SK-N-SH (cell line): ENCODE measurements at regions not wholly inside any gene's neighbourhood (a gene's known extent, or its start where the extent isn't known, plus 50 kb on each side); places are given as distances from the start of the nearest gene placed in this dataset.

Experiments used
- CTCF ChIA-PET: fragments of 300-600, 350-600 bp; formaldehyde crosslinking; extraction: SDS; loops from one replicate; lab custom pipeline; 2021; lab: Yijun Ruan, JAX
- POLR2A ChIA-PET: fragments of 350-600 bp; sonication (Branson Sonifier 250); formaldehyde crosslinking; extraction: SDS; loops from one replicate; lab custom pipeline; 2020; ENCODE audit warnings: antibody characterized with exemption, inconsistent platforms; lab: Yijun Ruan, JAX
- DNase-seq: peaks from one replicate; pipeline ENCODE4 v3.0.0; 2012
- H2AFZ ChIP-seq: fragments of 200-600 bp; sonication (generic); 2 replicates; pipeline ENCODE4 v1.8.1; 2016; ENCODE audit warnings: antibody characterized with exemption, mild to moderate bottlenecking, low read depth
- H3F3A ChIP-seq: fragments of 200-600 bp; sonication (generic); replicated peaks from 2 replicates; pipeline ENCODE3; 2016; ENCODE audit warnings: antibody characterized with exemption, mild to moderate bottlenecking; ENCODE audit not compliant: insufficient read depth
- H3K27ac ChIP-seq, 2 experiments: fragments of 200-500 bp in 1 of 2; fragments of 200-600 bp in 1 of 2; sonication (Bioruptor generic) in 1 of 2; sonication (generic), shearing (Covaris generic) in 1 of 2; 2 replicates each; pipeline versions ENCODE4 v1.5.1 to v1.6.1; 2014 to 2016; ENCODE audit warnings: low read depth in 2 of 2, inconsistent platforms in 1 of 2, low read length in 1 of 2, mild to moderate bottlenecking in 1 of 2, mixed read lengths in 1 of 2
- H3K27me3 ChIP-seq: fragments of 200-600 bp; sonication (generic), shearing (Covaris generic); 2 replicates; pipeline ENCODE4 v1.6.1; 2016; ENCODE audit warnings: mixed run types; ENCODE audit not compliant: insufficient read depth
- H3K36me3 ChIP-seq, 2 experiments: fragments of 200-500 bp in 1 of 2; fragments of 200-600 bp in 1 of 2; sonication (Bioruptor generic) in 1 of 2; sonication (generic) in 1 of 2; replicated peaks in 1 of 2; 2 replicates each; pipeline versions ENCODE3 to v1.5.1; 2014 to 2016; ENCODE audit warnings: low read length in 1 of 2, mild to moderate bottlenecking in 1 of 2; ENCODE audit not compliant: insufficient read depth in 2 of 2, control insufficient read depth in 1 of 2
- H3K4me1 ChIP-seq, 2 experiments: fragments of 200-500 bp in 1 of 2; fragments of 200-600 bp in 1 of 2; sonication (Bioruptor generic) in 1 of 2; sonication (generic), shearing (Covaris generic) in 1 of 2; 2 replicates each; pipeline versions ENCODE4 v1.5.1 to v1.6.1; 2014 to 2016; ENCODE audit warnings: low read depth in 1 of 2, low read length in 1 of 2, mixed run types in 1 of 2; ENCODE audit not compliant: insufficient read depth in 2 of 2, control insufficient read depth in 1 of 2
- H3K4me2 ChIP-seq: fragments of 200-600 bp; sonication (generic), shearing (Covaris generic); 2 replicates; pipeline ENCODE4 v1.6.1; 2017; ENCODE audit warnings: mixed run types
- H3K4me3 ChIP-seq, 2 experiments: fragments of 200-500 bp in 1 of 2; fragments of 200-600 bp in 1 of 2; sonication (Bioruptor generic) in 1 of 2; sonication (generic), shearing (Covaris generic) in 1 of 2; 2 replicates each; pipeline versions ENCODE4 v1.5.1 to v1.8.1; 2014 to 2016; ENCODE audit warnings: low read depth in 2 of 2, inconsistent platforms in 1 of 2, low read length in 1 of 2, mild to moderate bottlenecking in 1 of 2, mixed read lengths in 1 of 2, moderate library complexity in 1 of 2
- H3K79me2 ChIP-seq: fragments of 200-600 bp; sonication (generic); 2 replicates; pipeline ENCODE4 v1.8.1; 2017; ENCODE audit warnings: mild to moderate bottlenecking; ENCODE audit not compliant: insufficient read depth
- H3K9ac ChIP-seq: fragments of 200-600 bp; sonication (generic); 2 replicates; pipeline ENCODE4 v1.6.1; 2017; ENCODE audit warnings: mixed run types
- H3K9me2 ChIP-seq: fragments of 200-600 bp; sonication (generic); 2 replicates; pipeline ENCODE4 v1.6.1; 2017; ENCODE audit warnings: mixed run types
- H3K9me3 ChIP-seq: fragments of 200-600 bp; sonication (generic); 2 replicates; pipeline ENCODE4 v1.6.1; 2017; ENCODE audit warnings: mixed run types, mild to moderate bottlenecking, moderate library complexity
- H4K20me1 ChIP-seq: fragments of 200-600 bp; sonication (generic); 2 replicates; pipeline ENCODE4 v1.6.1; 2017; ENCODE audit warnings: mild to moderate bottlenecking, mixed run types; ENCODE audit not compliant: insufficient read depth
- EP300 ChIP-seq, 2 experiments: IDR thresholded peaks; 2 replicates each; pipeline versions ENCODE4 v1.4.0 to v1.6.1; 2012; ENCODE audit warnings: borderline replicate concordance in 1 of 2, low read depth in 1 of 2, low read length in 1 of 2
- FOSL2 ChIP-seq: IDR thresholded peaks from 2 replicates; pipeline ENCODE4 v1.4.0; 2012; ENCODE audit warnings: low read depth, mild to moderate bottlenecking, moderate library complexity, borderline replicate concordance
- FOXJ3 ChIP-seq: sonication (generic); formaldehyde crosslinking; IDR thresholded peaks from 2 replicates; pipeline ENCODE4 v1.5.1; 2020; ENCODE audit warnings: mild to moderate bottlenecking, missing genetic modification reagents
- FOXM1 ChIP-seq: IDR thresholded peaks from 2 replicates; pipeline ENCODE4 v1.4.0; 2012; ENCODE audit warnings: low read depth, mild to moderate bottlenecking
- GABPA ChIP-seq: IDR thresholded peaks from 2 replicates; pipeline ENCODE4 v1.4.0; 2012; ENCODE audit warnings: low read depth, mild to moderate bottlenecking
- JUND ChIP-seq: IDR thresholded peaks from 2 replicates; pipeline ENCODE4 v1.4.0; 2012
- MXI1 ChIP-seq: IDR thresholded peaks from 2 replicates; pipeline ENCODE4 v1.6.1; 2012; ENCODE audit warnings: mild to moderate bottlenecking, low read depth, low read length, improper control_type of control experiment
- NFIC ChIP-seq: IDR thresholded peaks from 2 replicates; pipeline ENCODE4 v1.4.0; 2012; ENCODE audit warnings: borderline replicate concordance
- POLR2AphosphoS5 ChIP-seq: IDR thresholded peaks from 2 replicates; pipeline ENCODE4 v1.6.1; 2012; ENCODE audit warnings: low read depth, low read length
- RAD21 ChIP-seq: IDR thresholded peaks from 2 replicates; pipeline ENCODE4 v1.6.1; 2012; ENCODE audit warnings: mild to moderate bottlenecking, low read length
- RCOR1 ChIP-seq: fragments of 150-350 bp; IDR thresholded peaks from 2 replicates; pipeline ENCODE4 v1.6.1; 2017; ENCODE audit warnings: antibody characterized with exemption, low read length
- RFX5 ChIP-seq: IDR thresholded peaks from 2 replicates; pipeline ENCODE4 v1.6.1; 2012; ENCODE audit warnings: mild to moderate bottlenecking, improper control_type of control experiment, low read length
- RXRA ChIP-seq: IDR thresholded peaks from 2 replicates; pipeline ENCODE4 v1.4.0; 2012; ENCODE audit warnings: low read depth, mild to moderate bottlenecking, borderline replicate concordance
- SIN3A ChIP-seq: IDR thresholded peaks from 2 replicates; pipeline ENCODE4 v1.6.1; 2012; ENCODE audit warnings: low read depth, mild to moderate bottlenecking, low read length, moderate library complexity, borderline replicate concordance
- SMC3 ChIP-seq: IDR thresholded peaks from 2 replicates; pipeline ENCODE4 v1.6.1; 2012; ENCODE audit warnings: low read depth, low read length, improper control_type of control experiment
- TCF12 ChIP-seq: IDR thresholded peaks from 2 replicates; pipeline ENCODE4 v1.4.0; 2012
- WGBS: methylation state at CpG from one replicate; pipeline ENCODE4 v1.1.6; 2017; ENCODE audit warnings: low lambda C conversion rate; 5-methylcytosine and 5-hydroxymethylcytosine counted together
- TF ChIP-seq, protein P1 (sequence below): IDR thresholded peaks from 2 replicates; pipeline ENCODE4 v1.6.1; 2012; ENCODE audit warnings: mild to moderate bottlenecking, low read depth, low read length, moderate library complexity
- TF ChIP-seq, protein P2 (sequence below): IDR thresholded peaks from 2 replicates; pipeline ENCODE4; 2012
- TF ChIP-seq, protein P3 (sequence below): fragments of 150-350 bp; IDR thresholded peaks from 2 replicates; pipeline ENCODE4 v1.6.1; 2017; ENCODE audit warnings: antibody characterized with exemption, low read length, low read depth, borderline replicate concordance
- TF ChIP-seq, protein P4 (sequence below): IDR thresholded peaks from 2 replicates; pipeline ENCODE4 v1.4.0; 2012; ENCODE audit warnings: low read depth
- TF ChIP-seq, protein P5 (sequence below): IDR thresholded peaks from 2 replicates; pipeline ENCODE4 v1.4.0; 2012; ENCODE audit warnings: low read depth, borderline replicate concordance

DNA sequence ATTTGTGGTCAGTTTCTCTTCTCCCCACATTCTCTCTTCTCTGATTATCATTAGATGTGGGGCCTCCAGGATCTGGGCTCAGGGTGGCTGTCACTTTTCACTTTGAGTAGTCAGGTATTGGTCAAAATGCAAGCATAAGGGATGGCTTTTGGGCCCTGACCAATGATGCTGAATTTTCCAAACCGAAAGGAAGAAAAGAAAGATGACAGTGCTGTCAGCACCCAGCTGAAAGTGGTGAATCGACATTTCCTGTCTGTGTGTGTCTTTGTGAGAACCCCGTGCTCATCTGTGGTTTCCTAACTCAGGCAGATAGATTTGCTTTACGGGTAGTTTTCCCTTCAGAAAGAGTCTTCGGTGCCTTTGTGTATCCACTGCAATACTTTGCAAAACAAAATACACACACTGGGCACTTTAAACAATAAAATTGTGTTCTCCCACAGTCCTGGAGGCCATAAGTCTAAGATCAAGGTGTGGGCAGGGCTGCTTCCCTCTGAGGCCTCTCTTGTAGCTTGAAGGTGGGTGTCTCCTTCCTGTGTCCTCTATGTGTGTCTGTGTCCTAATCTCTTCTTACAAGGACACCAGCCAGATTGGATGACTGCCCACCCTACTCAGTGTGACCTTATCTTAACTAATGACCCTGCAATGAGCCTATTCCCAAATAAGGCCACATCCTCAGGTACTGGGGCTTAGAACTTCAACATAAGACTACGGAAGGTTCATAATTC, 274.8 kb upstream of the AJAP1 start:
- no peak overlapping the region for H3K4me3 ChIP-seq
- POLR2A ChIA-PET, result no interaction called here
- H3K36me3 ChIP-seq, result no peaks in the 10 kb centered on the region
- no peak overlapping the region for H3K4me2 ChIP-seq
- CTCF ChIA-PET, result no interaction called here
- H3K9me3 ChIP-seq, result no peaks in the 10 kb centered on the region
- no peaks in the 10 kb centered on the region for H3K4me1 ChIP-seq
- no peaks in the 10 kb centered on the region for H3K27me3 ChIP-seq
- no peak overlapping the region for H2AFZ ChIP-seq
- no peaks in the 10 kb centered on the region for H4K20me1 ChIP-seq
- WGBS, result 28% methylated on average over 6 of the region's 6 CpGs
- H3K9ac ChIP-seq, result no peak overlapping the region
- TF ChIP-seq, protein P1, sequence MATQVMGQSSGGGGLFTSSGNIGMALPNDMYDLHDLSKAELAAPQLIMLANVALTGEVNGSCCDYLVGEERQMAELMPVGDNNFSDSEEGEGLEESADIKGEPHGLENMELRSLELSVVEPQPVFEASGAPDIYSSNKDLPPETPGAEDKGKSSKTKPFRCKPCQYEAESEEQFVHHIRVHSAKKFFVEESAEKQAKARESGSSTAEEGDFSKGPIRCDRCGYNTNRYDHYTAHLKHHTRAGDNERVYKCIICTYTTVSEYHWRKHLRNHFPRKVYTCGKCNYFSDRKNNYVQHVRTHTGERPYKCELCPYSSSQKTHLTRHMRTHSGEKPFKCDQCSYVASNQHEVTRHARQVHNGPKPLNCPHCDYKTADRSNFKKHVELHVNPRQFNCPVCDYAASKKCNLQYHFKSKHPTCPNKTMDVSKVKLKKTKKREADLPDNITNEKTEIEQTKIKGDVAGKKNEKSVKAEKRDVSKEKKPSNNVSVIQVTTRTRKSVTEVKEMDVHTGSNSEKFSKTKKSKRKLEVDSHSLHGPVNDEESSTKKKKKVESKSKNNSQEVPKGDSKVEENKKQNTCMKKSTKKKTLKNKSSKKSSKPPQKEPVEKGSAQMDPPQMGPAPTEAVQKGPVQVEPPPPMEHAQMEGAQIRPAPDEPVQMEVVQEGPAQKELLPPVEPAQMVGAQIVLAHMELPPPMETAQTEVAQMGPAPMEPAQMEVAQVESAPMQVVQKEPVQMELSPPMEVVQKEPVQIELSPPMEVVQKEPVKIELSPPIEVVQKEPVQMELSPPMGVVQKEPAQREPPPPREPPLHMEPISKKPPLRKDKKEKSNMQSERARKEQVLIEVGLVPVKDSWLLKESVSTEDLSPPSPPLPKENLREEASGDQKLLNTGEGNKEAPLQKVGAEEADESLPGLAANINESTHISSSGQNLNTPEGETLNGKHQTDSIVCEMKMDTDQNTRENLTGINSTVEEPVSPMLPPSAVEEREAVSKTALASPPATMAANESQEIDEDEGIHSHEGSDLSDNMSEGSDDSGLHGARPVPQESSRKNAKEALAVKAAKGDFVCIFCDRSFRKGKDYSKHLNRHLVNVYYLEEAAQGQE, result no peak
- TF ChIP-seq RCOR1 (no peak), FOXJ3 (CRISPR knock-in tag) (no peak), RFX5 (no peak), POLR2AphosphoS5 (no peak), NFIC (no peak), SIN3A (no peak), RAD21 (no peak), JUND (no peak)
- H3K79me2 ChIP-seq, result no peaks in the 10 kb centered on the region
- H3K27ac ChIP-seq, result no peak overlapping the region
- H3F3A ChIP-seq, result no peaks in the 10 kb centered on the region
- H3K9me2 ChIP-seq, result no peaks in the 10 kb centered on the region
- DNase-seq, result no peak

DNA sequence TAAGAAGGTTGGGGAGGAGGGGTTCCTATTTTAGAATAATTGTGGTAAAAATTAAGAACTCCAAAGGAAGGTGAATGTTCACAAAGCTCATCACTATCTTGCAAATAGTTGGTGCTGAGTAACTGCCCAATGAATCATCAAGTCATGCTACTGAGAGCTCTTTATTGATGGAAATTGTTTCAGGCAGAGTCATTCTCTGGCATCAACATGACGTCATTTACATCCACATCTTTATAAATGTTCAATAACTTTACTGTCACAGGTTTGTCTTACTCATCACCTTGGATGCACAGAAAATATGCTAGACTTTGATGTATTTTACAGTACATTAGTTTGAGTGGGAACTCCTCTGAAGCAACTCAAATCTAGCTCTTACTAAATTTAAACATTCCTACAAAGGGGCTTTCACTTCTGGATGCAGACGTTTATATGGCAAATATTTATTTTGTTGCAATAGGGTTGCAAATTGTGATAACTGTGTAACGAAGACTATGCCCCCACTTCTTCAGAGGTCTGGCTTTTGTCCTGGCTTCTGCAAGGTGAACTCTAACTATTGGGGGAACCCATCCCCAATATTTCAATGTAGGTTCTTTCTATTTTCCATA, 273.7 kb upstream of the AJAP1 start:
- Histone ChIP-seq H3K27ac (no peak overlapping the region), H3K36me3 (no peaks in the 10 kb centered on the region), H3K9me3 (no peaks in the 10 kb centered on the region), H3K79me2 (no peaks in the 10 kb centered on the region), H3K27me3 (no peaks in the 10 kb centered on the region), H3K4me3 (no peak overlapping the region), H3K9me2 (no peaks in the 10 kb centered on the region), H3K4me2 (no peak overlapping the region), H3F3A (no peaks in the 10 kb centered on the region), H2AFZ (no peak overlapping the region), H3K9ac (no peak overlapping the region), H4K20me1 (no peaks in the 10 kb centered on the region), H3K4me1 (no peaks in the 10 kb centered on the region)
- WGBS, result 0% methylated on average over 3 of the region's 3 CpGs
- CTCF ChIA-PET, result interaction anchor here (0.7 kb wide), 1 partner anchor 15 kb away, joined by 3 read pairs; no protein-coding TSS in a partner anchor
- POLR2A ChIA-PET, result no interaction called here
- no peak for DNase-seq
- TF ChIP-seq MXI1 (no peak), RXRA (no peak), FOSL2 (no peak), NFIC (no peak), GABPA (no peak), SMC3 (no peak), EP300 (IDR thresholded peaks at IDR 0.05; ENCODE audit: borderline replicate concordance in 1 of 2, low read depth in 1 of 2, low read length in 1 of 2) (no peak), TCF12 (no peak), FOXM1 (no peak)
- TF ChIP-seq, protein P2, sequence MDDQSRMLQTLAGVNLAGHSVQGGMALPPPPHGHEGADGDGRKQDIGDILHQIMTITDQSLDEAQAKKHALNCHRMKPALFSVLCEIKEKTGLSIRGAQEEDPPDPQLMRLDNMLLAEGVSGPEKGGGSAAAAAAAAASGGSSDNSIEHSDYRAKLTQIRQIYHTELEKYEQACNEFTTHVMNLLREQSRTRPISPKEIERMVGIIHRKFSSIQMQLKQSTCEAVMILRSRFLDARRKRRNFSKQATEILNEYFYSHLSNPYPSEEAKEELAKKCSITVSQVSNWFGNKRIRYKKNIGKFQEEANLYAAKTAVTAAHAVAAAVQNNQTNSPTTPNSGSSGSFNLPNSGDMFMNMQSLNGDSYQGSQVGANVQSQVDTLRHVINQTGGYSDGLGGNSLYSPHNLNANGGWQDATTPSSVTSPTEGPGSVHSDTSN, result no peak
- TF ChIP-seq, protein P3, sequence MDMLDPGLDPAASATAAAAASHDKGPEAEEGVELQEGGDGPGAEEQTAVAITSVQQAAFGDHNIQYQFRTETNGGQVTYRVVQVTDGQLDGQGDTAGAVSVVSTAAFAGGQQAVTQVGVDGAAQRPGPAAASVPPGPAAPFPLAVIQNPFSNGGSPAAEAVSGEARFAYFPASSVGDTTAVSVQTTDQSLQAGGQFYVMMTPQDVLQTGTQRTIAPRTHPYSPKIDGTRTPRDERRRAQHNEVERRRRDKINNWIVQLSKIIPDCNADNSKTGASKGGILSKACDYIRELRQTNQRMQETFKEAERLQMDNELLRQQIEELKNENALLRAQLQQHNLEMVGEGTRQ, result no peak
- TF ChIP-seq, protein P4, sequence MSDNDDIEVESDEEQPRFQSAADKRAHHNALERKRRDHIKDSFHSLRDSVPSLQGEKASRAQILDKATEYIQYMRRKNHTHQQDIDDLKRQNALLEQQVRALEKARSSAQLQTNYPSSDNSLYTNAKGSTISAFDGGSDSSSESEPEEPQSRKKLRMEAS, result no peak
- TF ChIP-seq, protein P5, sequence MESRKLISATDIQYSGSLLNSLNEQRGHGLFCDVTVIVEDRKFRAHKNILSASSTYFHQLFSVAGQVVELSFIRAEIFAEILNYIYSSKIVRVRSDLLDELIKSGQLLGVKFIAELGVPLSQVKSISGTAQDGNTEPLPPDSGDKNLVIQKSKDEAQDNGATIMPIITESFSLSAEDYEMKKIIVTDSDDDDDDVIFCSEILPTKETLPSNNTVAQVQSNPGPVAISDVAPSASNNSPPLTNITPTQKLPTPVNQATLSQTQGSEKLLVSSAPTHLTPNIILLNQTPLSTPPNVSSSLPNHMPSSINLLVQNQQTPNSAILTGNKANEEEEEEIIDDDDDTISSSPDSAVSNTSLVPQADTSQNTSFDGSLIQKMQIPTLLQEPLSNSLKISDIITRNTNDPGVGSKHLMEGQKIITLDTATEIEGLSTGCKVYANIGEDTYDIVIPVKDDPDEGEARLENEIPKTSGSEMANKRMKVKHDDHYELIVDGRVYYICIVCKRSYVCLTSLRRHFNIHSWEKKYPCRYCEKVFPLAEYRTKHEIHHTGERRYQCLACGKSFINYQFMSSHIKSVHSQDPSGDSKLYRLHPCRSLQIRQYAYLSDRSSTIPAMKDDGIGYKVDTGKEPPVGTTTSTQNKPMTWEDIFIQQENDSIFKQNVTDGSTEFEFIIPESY, result no peak
